CD8-positive, alpha-beta memory T cell (primary cell): ENCODE measurements at regions not wholly inside any gene's neighbourhood (a gene's known extent, or its start where the extent isn't known, plus 50 kb on each side); places are given as distances from the start of the nearest gene placed in this dataset.

Source experiments
- CTCF ChIA-PET: fragments of 350-600 bp; sonication (Branson Sonifier 250); formaldehyde crosslinking; loops from one replicate; lab custom pipeline; 2021; ENCODE audit warnings: antibody characterized with exemption; lab: Charles Lee
- POLR2A ChIA-PET: fragments of 350-600 bp; sonication (Branson Sonifier 250); formaldehyde crosslinking; loops from one replicate; lab custom pipeline; 2021; ENCODE audit warnings: antibody characterized with exemption; lab: Charles Lee
- DNase-seq, 5 donors: peaks; one replicate each; pipeline versions ENCODE4 v3.0.0 to v3.0.0-alpha.2; 2020 to 2022; ENCODE audit warnings: mixed read lengths in 1 of 5
- H3K27ac ChIP-seq: one replicate; pipeline ENCODE4 v1.7.0; 2013; ENCODE audit warnings: low read depth, mild to moderate bottlenecking, low read length, moderate library complexity
- H3K27me3 ChIP-seq: 2 replicates; pipeline ENCODE4 v1.7.0; 2013; ENCODE audit warnings: low read length, mild to moderate bottlenecking; ENCODE audit not compliant: insufficient read depth, poor library complexity, severe bottlenecking
- H3K36me3 ChIP-seq: 2 replicates; pipeline ENCODE4 v1.7.0; 2013; ENCODE audit warnings: mild to moderate bottlenecking, low read length, moderate library complexity; ENCODE audit not compliant: insufficient read depth
- H3K4me1 ChIP-seq: 2 replicates; pipeline ENCODE4 v1.7.0; 2013; ENCODE audit warnings: mild to moderate bottlenecking, low read length, moderate library complexity; ENCODE audit not compliant: insufficient read depth
- H3K4me3 ChIP-seq: 2 replicates; pipeline ENCODE4 v1.7.0; 2013; ENCODE audit warnings: mild to moderate bottlenecking, low read length
- H3K9me3 ChIP-seq: 2 replicates; pipeline ENCODE4 v1.7.0; 2013; ENCODE audit warnings: mild to moderate bottlenecking, low read length
- H3K27ac Mint-ChIP-seq, 8 donors: one replicate each; pipeline ENCODE4 v1.8.0; 2020 to 2021; ENCODE audit warnings: mixed read lengths in 8 of 8, mild to moderate bottlenecking in 6 of 8, inconsistent platforms in 3 of 8, moderate library complexity in 3 of 8
- H3K27me3 Mint-ChIP-seq, 2 donors: one replicate each; pipeline ENCODE4 v1.8.0; 2020 to 2021; ENCODE audit warnings: mixed read lengths in 2 of 2, mild to moderate bottlenecking in 1 of 2, moderate library complexity in 1 of 2
- H3K36me3 Mint-ChIP-seq, 3 donors: one replicate each; pipeline ENCODE4 v1.8.0; 2020 to 2021; ENCODE audit warnings: mixed read lengths in 3 of 3, inconsistent platforms in 1 of 3, mild to moderate bottlenecking in 1 of 3
- H3K4me1 Mint-ChIP-seq, 3 donors: one replicate each; pipeline ENCODE4 v1.8.0; 2020 to 2021; ENCODE audit warnings: mixed read lengths in 3 of 3, inconsistent platforms in 1 of 3, mild to moderate bottlenecking in 1 of 3
- H3K4me3 Mint-ChIP-seq, 7 donors: one replicate each; pipeline ENCODE4 v1.8.0; 2020 to 2021; ENCODE audit warnings: mixed read lengths in 7 of 7, mild to moderate bottlenecking in 6 of 7, moderate library complexity in 4 of 7, inconsistent platforms in 2 of 7
- H3K9me3 Mint-ChIP-seq, 5 donors: one replicate each; pipeline ENCODE4 v1.8.0; 2020 to 2022; ENCODE audit warnings: mixed read lengths in 5 of 5, mild to moderate bottlenecking in 3 of 5, moderate library complexity in 2 of 5, inconsistent platforms in 1 of 5

- H3K4me1 ChIP-seq: no peaks in the 10 kb centered on the region
- Mint-ChIP-seq H3K4me3 (no peak overlapping the region), H3K36me3 (no peaks in the 10 kb centered on the region), H3K27me3 (no peaks in the 10 kb centered on the region), H3K9me3 (peaks cover 3 to 11% (median 5%) of the 10 kb centered on the region in 5 donors), H3K4me1 (no peaks in the 10 kb centered on the region), H3K27ac (no peak overlapping the region)
- POLR2A ChIA-PET: no interaction called here
- no peaks in the 10 kb centered on the region for H3K9me3 ChIP-seq
- no peak overlapping the region for H3K27ac ChIP-seq
- no peaks in the 10 kb centered on the region for H3K36me3 ChIP-seq
- H3K4me3 ChIP-seq: no peak overlapping the region
- no peak for DNase-seq
- no peaks in the 10 kb centered on the region for H3K27me3 ChIP-seq
- CTCF ChIA-PET: no interaction called here
Measured at GRCh38 chr3:63032881-63033280, 157.7 kb upstream of the CADPS start.

- H3K36me3 ChIP-seq: no peaks in the 10 kb centered on the region
- H3K27ac ChIP-seq: no peak overlapping the region
- CTCF ChIA-PET: no interaction called here
- H3K4me1 Mint-ChIP-seq: no peaks in the 10 kb centered on the region
- no peaks in the 10 kb centered on the region for H3K4me1 ChIP-seq
- POLR2A ChIA-PET: no interaction called here
- no peaks in the 10 kb centered on the region for H3K9me3 ChIP-seq
- H3K4me3 Mint-ChIP-seq: no peak overlapping the region
- no peaks in the 10 kb centered on the region for H3K27me3 Mint-ChIP-seq
- no peaks in the 10 kb centered on the region for H3K36me3 Mint-ChIP-seq
- H3K9me3 Mint-ChIP-seq: peaks cover 3 to 10% (median 7%) of the 10 kb centered on the region in 5 donors
- no peak for DNase-seq
- no peaks in the 10 kb centered on the region for H3K27me3 ChIP-seq
- H3K27ac Mint-ChIP-seq: no peak overlapping the region
- H3K4me3 ChIP-seq: no peak overlapping the region
Measured at GRCh38 chr3:63034101-63034500, 158.9 kb upstream of the CADPS start.

GRCh38 chr3:63037116-63037515, 161.9 kb upstream of the CADPS start:
- Mint-ChIP-seq H3K9me3 (peaks cover 0 to 4% (median 3%) of the 10 kb centered on the region in 5 donors), H3K36me3 (no peaks in the 10 kb centered on the region), H3K27ac (no peak overlapping the region), H3K4me3 (no peak overlapping the region), H3K4me1 (no peaks in the 10 kb centered on the region), H3K27me3 (peaks cover 0 to 2% of the 10 kb centered on the region in 2 donors)
- ChIA-PET POLR2A (no interaction called here), CTCF (no interaction called here)
- Histone ChIP-seq H3K4me3 (no peak overlapping the region), H3K36me3 (no peaks in the 10 kb centered on the region), H3K27me3 (no peaks in the 10 kb centered on the region), H3K4me1 (no peaks in the 10 kb centered on the region), H3K27ac (no peak overlapping the region), H3K9me3 (no peaks in the 10 kb centered on the region)
- DNase-seq: no peak

- peaks cover 0 to 2% of the 10 kb centered on the region in 2 donors for H3K27me3 Mint-ChIP-seq
- no peaks in the 10 kb centered on the region for H3K36me3 Mint-ChIP-seq
- Histone ChIP-seq H3K9me3 (no peaks in the 10 kb centered on the region), H3K27me3 (no peaks in the 10 kb centered on the region), H3K4me3 (no peak overlapping the region), H3K36me3 (no peaks in the 10 kb centered on the region), H3K4me1 (no peaks in the 10 kb centered on the region), H3K27ac (no peak overlapping the region)
- no peak for DNase-seq
- POLR2A ChIA-PET: no interaction called here
- H3K4me1 Mint-ChIP-seq: no peaks in the 10 kb centered on the region
- H3K9me3 Mint-ChIP-seq: peaks cover 6 to 15% (median 8%) of the 10 kb centered on the region in 5 donors
- CTCF ChIA-PET: no interaction called here
- no peak overlapping the region for H3K4me3 Mint-ChIP-seq
- no peak overlapping the region for H3K27ac Mint-ChIP-seq
Measured at GRCh38 chr3:63042833-63043232, 167.6 kb upstream of the CADPS start.

GRCh38 chr3:63043631-63044030, 168.4 kb upstream of the CADPS start:
- peaks cover 0 to 2% of the 10 kb centered on the region in 2 donors for H3K27me3 Mint-ChIP-seq
- H3K27me3 ChIP-seq: no peaks in the 10 kb centered on the region
- H3K4me1 ChIP-seq: no peaks in the 10 kb centered on the region
- no peak overlapping the region for H3K4me3 ChIP-seq
- no peaks in the 10 kb centered on the region for H3K36me3 Mint-ChIP-seq
- POLR2A ChIA-PET: no interaction called here
- H3K4me3 Mint-ChIP-seq: no peak overlapping the region
- no peak for DNase-seq
- H3K9me3 Mint-ChIP-seq: peaks cover 6 to 15% (median 8%) of the 10 kb centered on the region in 5 donors
- H3K27ac ChIP-seq: no peak overlapping the region
- no peak overlapping the region for H3K27ac Mint-ChIP-seq
- no peaks in the 10 kb centered on the region for H3K36me3 ChIP-seq
- no peaks in the 10 kb centered on the region for H3K4me1 Mint-ChIP-seq
- CTCF ChIA-PET: no interaction called here
- no peaks in the 10 kb centered on the region for H3K9me3 ChIP-seq

- ChIA-PET POLR2A (no interaction called here), CTCF (no interaction called here)
- H3K4me3 Mint-ChIP-seq: no peak overlapping the region
- Histone ChIP-seq H3K9me3 (no peaks in the 10 kb centered on the region), H3K27me3 (no peaks in the 10 kb centered on the region), H3K4me1 (no peaks in the 10 kb centered on the region), H3K27ac (no peak overlapping the region), H3K4me3 (no peak overlapping the region), H3K36me3 (no peaks in the 10 kb centered on the region)
- no peak overlapping the region for H3K27ac Mint-ChIP-seq
- no peaks in the 10 kb centered on the region for H3K27me3 Mint-ChIP-seq
- H3K4me1 Mint-ChIP-seq: no peaks in the 10 kb centered on the region
- DNase-seq: no peak
- no peaks in the 10 kb centered on the region for H3K36me3 Mint-ChIP-seq
- peaks cover 6 to 11% (median 7%) of the 10 kb centered on the region in 5 donors for H3K9me3 Mint-ChIP-seq
Measured at GRCh38 chr3:63046152-63046551, 170.9 kb upstream of the CADPS start.

- Mint-ChIP-seq H3K4me3 (no peak overlapping the region), H3K27ac (no peak overlapping the region), H3K4me1 (no peaks in the 10 kb centered on the region), H3K27me3 (no peaks in the 10 kb centered on the region), H3K36me3 (no peaks in the 10 kb centered on the region), H3K9me3 (peaks cover 6 to 11% (median 7%) of the 10 kb centered on the region in 5 donors)
- Histone ChIP-seq H3K27me3 (no peaks in the 10 kb centered on the region), H3K36me3 (no peaks in the 10 kb centered on the region), H3K4me1 (no peaks in the 10 kb centered on the region), H3K9me3 (no peaks in the 10 kb centered on the region), H3K4me3 (no peak overlapping the region), H3K27ac (no peak overlapping the region)
- no peak for DNase-seq
- ChIA-PET CTCF (no interaction called here), POLR2A (no interaction called here)
Measured at GRCh38 chr3:63046580-63046979, 171.4 kb upstream of the CADPS start.

GRCh38 chr3:63047068-63047467, 171.9 kb upstream of the CADPS start:
- Histone ChIP-seq H3K4me3 (no peak overlapping the region), H3K36me3 (no peaks in the 10 kb centered on the region), H3K4me1 (no peaks in the 10 kb centered on the region), H3K27ac (no peak overlapping the region), H3K27me3 (no peaks in the 10 kb centered on the region), H3K9me3 (no peaks in the 10 kb centered on the region)
- CTCF ChIA-PET: no interaction called here
- H3K4me1 Mint-ChIP-seq: no peaks in the 10 kb centered on the region
- no peak for DNase-seq
- H3K27ac Mint-ChIP-seq: no peak overlapping the region
- POLR2A ChIA-PET: no interaction called here
- peaks cover 7 to 11% (median 8%) of the 10 kb centered on the region in 5 donors for H3K9me3 Mint-ChIP-seq
- H3K27me3 Mint-ChIP-seq: no peaks in the 10 kb centered on the region
- H3K36me3 Mint-ChIP-seq: no peaks in the 10 kb centered on the region
- H3K4me3 Mint-ChIP-seq: no peak overlapping the region
